Endodermal cell (in vitro differentiated cells): ENCODE measurements at regions not wholly inside any gene's neighbourhood (a gene's known extent, or its start where the extent isn't known, plus 50 kb on each side); places are given as distances from the start of the nearest gene placed in this dataset.

Experiments used
- DNase-seq: peaks from one replicate; pipeline ENCODE4 v3.0.0-alpha.2; 2017
- H3K27ac ChIP-seq: 2 replicates; pipeline ENCODE4 v1.5.1; 2013; ENCODE audit warnings: mild to moderate bottlenecking, low read depth, low read length, moderate library complexity
- H3K27me3 ChIP-seq: 2 replicates; pipeline ENCODE4 v1.6.1; 2013; ENCODE audit warnings: mild to moderate bottlenecking, low read length, moderate library complexity; ENCODE audit not compliant: insufficient read depth, control insufficient read depth, poor library complexity, severe bottlenecking
- H3K36me3 ChIP-seq: 2 replicates; pipeline ENCODE4 v1.7.0; 2013; ENCODE audit warnings: mild to moderate bottlenecking, low read length, moderate library complexity; ENCODE audit not compliant: control insufficient read depth, insufficient read depth
- H3K4me1 ChIP-seq: one replicate; pipeline ENCODE4 v1.7.0; 2013; ENCODE audit warnings: low read length; ENCODE audit not compliant: control insufficient read depth, insufficient read depth
- H3K4me3 ChIP-seq: 2 replicates; pipeline ENCODE4 v1.5.1; 2013; ENCODE audit warnings: mild to moderate bottlenecking, low read length, moderate library complexity
- H3K9ac ChIP-seq: 2 replicates; pipeline ENCODE4 v1.6.1; 2013; ENCODE audit warnings: mild to moderate bottlenecking, low read length, moderate library complexity; ENCODE audit not compliant: poor library complexity, severe bottlenecking; ENCODE audit errors: extremely low read depth
- H3K9me3 ChIP-seq: 2 replicates; pipeline ENCODE4 v1.6.1; 2013; ENCODE audit warnings: mild to moderate bottlenecking, low read length, moderate library complexity; ENCODE audit not compliant: control insufficient read depth
- H3K27ac Mint-ChIP-seq: 2 replicates; pipeline ENCODE4 v1.8.0; 2020; ENCODE audit warnings: mixed read lengths
- H3K27me3 Mint-ChIP-seq: 2 replicates; pipeline ENCODE4 v1.8.0; 2021; ENCODE audit warnings: mild to moderate bottlenecking, mixed read lengths; ENCODE audit not compliant: insufficient read depth
- H3K36me3 Mint-ChIP-seq: 2 replicates; pipeline ENCODE4 v1.8.0; 2020; ENCODE audit warnings: low read depth, mixed read lengths
- H3K4me1 Mint-ChIP-seq: 2 replicates; pipeline ENCODE4 v1.8.0; 2020; ENCODE audit warnings: mixed read lengths
- H3K4me3 Mint-ChIP-seq: 2 replicates; pipeline ENCODE4 v1.8.0; 2020; ENCODE audit warnings: mild to moderate bottlenecking, moderate library complexity, mixed read lengths
- H3K9me3 Mint-ChIP-seq: 2 replicates; pipeline ENCODE4 v1.8.0; 2020; ENCODE audit warnings: mild to moderate bottlenecking, mixed read lengths
- WGBS, 2 experiments: methylation state at CpG; one replicate each; pipeline versions ENCODE4 v1.1.5 to v1.1.7; 2013; ENCODE audit warnings: missing lambda C conversion rate in 2 of 2, mixed read lengths in 1 of 2; ENCODE audit not compliant: insufficient coverage in 1 of 2, insufficient read length in 1 of 2; 5-methylcytosine and 5-hydroxymethylcytosine counted together
- TF ChIP-seq, protein P1 (sequence below): fragments of 200-600 bp; sonication (generic); conservative IDR thresholded peaks from 2 replicates; pipeline ENCODE4 v1.5.0; 2021; ENCODE audit warnings: antibody characterized with exemption, mild to moderate bottlenecking

DNA sequence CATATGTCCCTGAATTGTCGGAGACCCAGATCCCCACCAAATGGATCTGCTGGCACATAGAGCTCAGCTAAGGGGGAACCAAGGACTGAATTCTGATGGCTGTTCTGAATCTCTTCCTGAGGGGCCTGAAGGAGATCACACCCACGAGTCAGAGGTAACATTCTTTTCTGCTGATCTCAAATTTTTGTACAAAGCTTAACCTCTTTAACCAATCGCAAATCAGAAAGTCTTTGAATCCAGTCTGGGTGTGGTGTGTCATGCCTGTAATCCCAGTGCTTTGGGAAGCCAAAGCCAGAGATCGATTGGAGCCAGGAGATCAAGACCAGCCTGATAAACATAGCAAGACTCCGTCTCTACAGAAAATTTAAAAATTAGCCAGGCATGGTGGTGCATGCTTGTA, 62.8 kb upstream of the PRRC2C start:
- Histone ChIP-seq H3K27me3 (no peaks in the 10 kb centered on the region), H3K4me3 (no peak overlapping the region), H3K36me3 (no peaks in the 10 kb centered on the region), H3K4me1 (no peaks in the 10 kb centered on the region), H3K9ac (no peak overlapping the region), H3K27ac (no peak overlapping the region), H3K9me3 (no peaks in the 10 kb centered on the region)
- 90 to 100% methylated on average over 3 to 5 of the region's 5 CpGs for WGBS, 2 experiments
- no peak for DNase-seq
- no peak overlapping the region for H3K4me3 Mint-ChIP-seq
- H3K27ac Mint-ChIP-seq = no peak overlapping the region
- H3K36me3 Mint-ChIP-seq = peaks cover 3% of the 10 kb centered on the region
- peaks cover 14% of the 10 kb centered on the region for H3K4me1 Mint-ChIP-seq
- peaks cover 24% of the 10 kb centered on the region for H3K9me3 Mint-ChIP-seq
- TF ChIP-seq, protein P1, sequence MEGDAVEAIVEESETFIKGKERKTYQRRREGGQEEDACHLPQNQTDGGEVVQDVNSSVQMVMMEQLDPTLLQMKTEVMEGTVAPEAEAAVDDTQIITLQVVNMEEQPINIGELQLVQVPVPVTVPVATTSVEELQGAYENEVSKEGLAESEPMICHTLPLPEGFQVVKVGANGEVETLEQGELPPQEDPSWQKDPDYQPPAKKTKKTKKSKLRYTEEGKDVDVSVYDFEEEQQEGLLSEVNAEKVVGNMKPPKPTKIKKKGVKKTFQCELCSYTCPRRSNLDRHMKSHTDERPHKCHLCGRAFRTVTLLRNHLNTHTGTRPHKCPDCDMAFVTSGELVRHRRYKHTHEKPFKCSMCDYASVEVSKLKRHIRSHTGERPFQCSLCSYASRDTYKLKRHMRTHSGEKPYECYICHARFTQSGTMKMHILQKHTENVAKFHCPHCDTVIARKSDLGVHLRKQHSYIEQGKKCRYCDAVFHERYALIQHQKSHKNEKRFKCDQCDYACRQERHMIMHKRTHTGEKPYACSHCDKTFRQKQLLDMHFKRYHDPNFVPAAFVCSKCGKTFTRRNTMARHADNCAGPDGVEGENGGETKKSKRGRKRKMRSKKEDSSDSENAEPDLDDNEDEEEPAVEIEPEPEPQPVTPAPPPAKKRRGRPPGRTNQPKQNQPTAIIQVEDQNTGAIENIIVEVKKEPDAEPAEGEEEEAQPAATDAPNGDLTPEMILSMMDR = no peak
- no peaks in the 10 kb centered on the region for H3K27me3 Mint-ChIP-seq

DNA sequence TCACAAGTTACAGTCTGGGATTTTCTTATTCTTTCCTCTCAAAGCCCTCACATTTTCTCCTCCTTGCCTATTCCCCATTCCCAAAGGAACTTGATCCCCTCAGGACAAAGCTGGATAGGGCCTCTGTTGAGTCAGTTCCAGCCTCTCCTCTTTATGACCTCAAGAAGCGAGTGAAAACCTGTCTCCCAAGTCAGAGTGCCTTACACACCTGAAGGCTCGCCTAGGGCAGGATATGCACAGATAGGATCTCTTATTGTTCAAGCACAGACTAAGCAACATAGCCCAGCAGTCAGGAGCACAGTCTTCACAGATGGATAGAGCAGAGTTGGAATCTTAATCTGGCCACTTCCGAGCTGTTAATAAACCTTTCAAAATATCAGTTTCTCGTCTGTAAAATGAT, 60.8 kb upstream of the PRRC2C start:
- Histone ChIP-seq H3K27ac (no peak overlapping the region), H3K9me3 (peaks cover 10% of the 10 kb centered on the region), H3K4me1 (no peaks in the 10 kb centered on the region), H3K27me3 (no peaks in the 10 kb centered on the region), H3K9ac (no peak overlapping the region), H3K4me3 (no peak overlapping the region), H3K36me3 (no peaks in the 10 kb centered on the region)
- Mint-ChIP-seq H3K4me1 (peaks cover 14% of the 10 kb centered on the region), H3K9me3 (peaks cover 30% of the 10 kb centered on the region), H3K36me3 (peaks cover 4% of the 10 kb centered on the region), H3K27me3 (no peaks in the 10 kb centered on the region), H3K4me3 (no peak overlapping the region), H3K27ac (no peak overlapping the region)
- peak; percentile 55 for DNase-seq
- 90 to 92% methylated on average over 4 of the region's 4 CpGs for whole genome bisulfite sequencing, 2 experiments
- TF ChIP-seq, protein P1 = no peak

DNA sequence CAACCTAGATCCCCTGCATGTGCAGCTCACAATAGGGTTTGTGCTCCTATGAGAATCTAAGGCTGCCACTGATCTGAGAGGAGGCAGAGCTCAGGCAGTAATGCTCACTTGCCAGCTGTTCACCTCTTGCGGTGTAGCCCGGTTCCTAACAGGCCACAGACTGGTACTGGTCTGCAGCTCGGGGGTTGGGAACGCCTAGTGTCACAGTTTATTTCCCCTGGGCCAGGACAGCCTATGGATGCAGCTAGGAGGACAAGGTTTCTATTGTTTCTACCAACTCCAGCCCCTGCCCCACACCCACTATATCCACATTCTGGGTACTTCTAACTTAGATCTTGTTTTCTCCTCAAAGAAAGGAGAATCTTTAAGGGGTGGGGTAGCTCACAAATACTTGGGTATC, 58.7 kb upstream of the PRRC2C start:
- H3K27me3 ChIP-seq = no peaks in the 10 kb centered on the region
- TF ChIP-seq, protein P1 = no peak
- peaks cover 15% of the 10 kb centered on the region for H3K9me3 ChIP-seq
- DNase-seq = no peak
- Mint-ChIP-seq H3K4me3 (no peak overlapping the region), H3K9me3 (peaks cover 42% of the 10 kb centered on the region), H3K27ac (no peak overlapping the region), H3K4me1 (peaks cover 7% of the 10 kb centered on the region), H3K27me3 (no peaks in the 10 kb centered on the region), H3K36me3 (peaks cover 5% of the 10 kb centered on the region)
- no peak overlapping the region for H3K27ac ChIP-seq
- H3K4me1 ChIP-seq = no peaks in the 10 kb centered on the region
- no peaks in the 10 kb centered on the region for H3K36me3 ChIP-seq
- no peak overlapping the region for H3K9ac ChIP-seq
- no peak overlapping the region for H3K4me3 ChIP-seq
- 97% methylated on average over 4 of the region's 4 CpGs; no CpG with 5 or more reads in 1 of the 2 experiments for WGBS, 2 experiments
